GM21717 (cell line): ENCODE measurements at regions not wholly inside any gene's neighbourhood (a gene's known extent, or its start where the extent isn't known, plus 50 kb on each side); places are given as distances from the start of the nearest gene placed in this dataset.
"Not testable (repeated sequence)": the region's sequence is repeated elsewhere in the genome, so short reads cannot be mapped to it uniquely, and the experiment has no call there.

ENCODE experiments used
- ATAC-seq: cut with Tn5 transposase; IDR thresholded peaks from one replicate; pipeline ENCODE4 v1.9.1; 2021; ENCODE audit warnings: mild to moderate bottlenecking, moderate library complexity; ENCODE audit not compliant: unreplicated experiment

DNA sequence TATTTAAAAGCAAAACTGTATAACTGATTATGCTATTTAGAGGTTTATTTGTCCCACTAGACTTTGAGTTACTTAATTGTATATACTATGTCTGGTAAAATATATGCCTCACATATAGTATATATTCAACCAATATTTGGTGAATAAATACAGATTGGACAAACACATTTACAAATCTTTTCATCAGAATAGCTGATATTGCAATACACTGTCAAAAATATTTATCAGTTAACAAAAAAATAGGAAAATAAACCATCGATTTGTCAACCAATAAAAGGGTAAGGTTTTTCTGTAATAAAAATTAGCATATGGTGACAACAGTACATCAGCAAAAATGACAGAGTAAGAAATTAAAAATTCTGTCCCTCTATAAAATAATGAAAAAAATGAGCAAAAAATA is 889.9 kb upstream of the INTU start:
- ATAC-seq = no peak

DNA sequence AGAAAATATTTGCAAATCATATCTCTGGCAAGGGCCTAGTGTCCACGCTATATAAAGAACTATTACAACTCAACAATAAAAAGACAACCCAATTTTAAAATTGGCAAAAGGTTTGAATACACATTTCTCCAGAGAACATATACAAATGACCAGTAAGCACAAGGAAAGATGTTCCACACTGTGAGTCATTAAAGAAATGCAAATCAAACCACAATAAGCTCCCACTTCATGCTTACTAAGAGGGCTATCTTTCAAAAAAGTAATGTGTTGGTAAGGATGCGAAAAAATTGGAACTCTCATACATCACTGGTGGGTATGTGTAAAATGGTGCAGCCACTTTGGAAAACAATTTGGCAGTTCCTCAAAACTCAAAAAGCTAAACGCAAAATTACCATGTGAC is 884.0 kb upstream of the INTU start:
- no peak for ATAC-seq

DNA sequence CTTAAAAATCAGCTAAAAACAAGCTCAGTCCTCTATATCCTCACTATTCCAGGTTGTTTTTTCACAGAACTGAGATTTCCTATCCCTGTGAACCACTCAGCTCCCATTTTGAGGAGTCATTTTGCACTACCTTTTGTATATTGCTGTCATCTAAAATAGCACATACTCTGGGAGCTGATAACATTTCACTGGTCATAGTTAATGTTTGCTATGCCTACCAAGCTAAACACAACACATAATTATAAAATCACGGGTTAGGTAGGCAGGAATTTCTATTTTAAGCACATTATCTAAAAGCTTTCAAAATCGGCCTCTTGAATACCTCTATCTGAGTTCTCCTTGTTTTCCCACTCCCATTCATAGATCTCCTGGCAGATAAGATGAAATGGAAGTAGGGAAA is 882.0 kb upstream of the INTU start:
- ATAC-seq = no peak

DNA sequence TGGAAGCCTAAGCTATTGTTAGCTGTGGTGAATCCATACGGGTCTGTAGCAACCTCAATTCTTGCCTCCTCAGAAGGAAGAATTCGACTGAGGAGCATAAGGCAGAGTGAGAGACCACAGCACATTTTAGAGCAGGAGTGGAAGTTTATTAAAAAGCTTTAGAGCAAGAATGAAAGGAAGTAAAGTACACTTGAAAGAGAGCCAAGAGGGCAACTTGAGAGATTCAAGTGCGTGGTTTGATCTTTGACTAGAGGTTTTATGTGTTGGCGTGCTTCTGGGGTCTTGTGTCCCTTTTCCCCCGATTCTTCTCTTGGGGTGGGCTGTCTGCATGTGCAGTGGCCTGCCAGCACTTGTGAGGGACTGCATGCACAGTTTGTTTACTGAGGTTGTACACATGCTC is 880.6 kb upstream of the INTU start:
- ATAC-seq = no peak

DNA sequence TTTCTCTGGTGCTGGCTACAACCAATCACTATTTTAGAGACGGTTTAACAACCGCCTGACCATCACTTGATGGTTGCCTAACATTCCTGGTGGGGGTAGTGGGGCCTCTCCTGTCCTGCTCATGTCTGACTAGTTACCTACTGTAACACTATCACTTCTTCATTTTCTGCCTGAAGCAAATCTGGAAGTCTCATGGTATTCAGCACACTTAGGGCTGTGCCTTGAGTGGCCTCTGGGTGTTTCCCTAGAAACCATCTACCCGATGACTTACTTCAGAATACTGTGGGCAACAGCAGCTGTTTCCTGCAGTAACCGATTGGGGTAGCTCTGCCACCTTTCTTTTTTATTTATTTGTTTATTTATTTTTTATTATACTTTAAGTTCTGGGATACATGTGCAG is 880.1 kb upstream of the INTU start:
- ATAC-seq = no peak

DNA sequence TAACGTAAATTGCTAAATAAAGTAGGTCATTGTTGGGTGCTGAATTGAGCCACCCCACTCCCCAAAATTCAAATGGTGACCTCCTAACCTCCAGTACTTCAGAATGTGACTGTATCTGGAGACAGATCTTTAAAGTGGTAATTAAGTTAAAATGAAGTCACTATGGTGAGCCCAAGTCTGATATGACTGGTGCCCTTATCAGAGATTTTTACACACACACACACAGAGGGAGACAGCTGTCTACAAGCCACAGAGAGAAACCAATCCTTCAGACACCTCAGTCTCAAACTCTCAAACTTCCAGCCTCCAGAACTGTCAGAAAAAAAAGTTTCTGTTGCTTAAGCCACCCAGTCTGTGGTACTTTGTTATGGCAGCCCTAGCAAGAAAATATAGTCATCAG is 879.2 kb upstream of the INTU start:
- no peak for ATAC-seq

DNA sequence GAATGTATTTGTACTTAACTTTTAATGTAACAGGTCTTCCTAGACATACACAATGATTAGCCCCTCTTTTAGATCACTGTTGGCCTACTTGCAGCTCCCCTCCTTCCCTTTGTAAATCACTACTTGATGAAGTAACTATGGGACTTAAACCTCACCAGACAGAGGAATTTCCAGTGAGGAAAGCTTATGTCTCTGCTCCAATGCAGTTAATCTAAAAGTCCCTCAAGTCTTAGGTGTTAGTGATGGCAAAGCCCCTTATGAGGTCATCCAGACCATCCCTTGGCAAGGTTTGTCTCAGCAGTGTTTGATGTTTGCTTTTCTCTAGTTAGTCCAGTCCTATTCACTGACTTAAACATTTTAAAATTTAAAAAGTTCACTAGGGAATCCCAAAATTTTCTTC is 877.3 kb upstream of the INTU start:
- ATAC-seq = no peak

DNA sequence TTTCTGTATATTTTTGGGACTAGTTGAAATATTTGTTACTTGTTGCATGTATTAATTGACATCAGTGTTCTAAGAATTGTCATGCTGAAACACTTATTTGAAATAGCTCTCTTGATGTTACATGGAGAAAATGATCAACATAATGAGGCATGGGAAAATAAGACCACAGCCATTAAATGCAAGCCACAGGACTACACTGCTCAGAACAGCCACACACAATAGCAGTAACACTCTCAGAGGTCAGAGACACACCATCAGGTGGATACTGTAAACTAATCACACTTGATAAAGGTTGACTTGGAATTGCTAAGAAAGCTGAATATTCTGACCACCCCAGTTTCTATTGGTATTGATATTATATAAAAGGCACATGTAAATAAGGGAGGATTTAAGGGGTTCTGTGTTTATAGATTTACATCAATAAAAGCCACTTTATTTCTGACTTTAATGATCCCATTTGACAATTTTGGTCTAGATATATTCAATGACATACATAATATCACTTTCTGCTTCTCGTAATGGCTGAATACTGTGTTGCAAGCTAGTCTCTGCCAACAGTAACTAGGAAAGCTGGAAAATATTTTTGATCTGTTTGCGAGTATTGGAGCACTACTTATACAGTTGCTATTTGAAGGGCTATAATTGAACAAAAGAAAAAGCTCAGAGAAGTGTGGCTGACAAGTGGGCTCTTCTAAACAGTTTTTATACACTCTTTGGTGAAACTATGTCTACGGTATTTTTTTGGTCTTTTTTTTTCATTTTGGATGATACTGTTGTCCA is 876.5 kb upstream of the INTU start:
- ATAC-seq = no peak

DNA sequence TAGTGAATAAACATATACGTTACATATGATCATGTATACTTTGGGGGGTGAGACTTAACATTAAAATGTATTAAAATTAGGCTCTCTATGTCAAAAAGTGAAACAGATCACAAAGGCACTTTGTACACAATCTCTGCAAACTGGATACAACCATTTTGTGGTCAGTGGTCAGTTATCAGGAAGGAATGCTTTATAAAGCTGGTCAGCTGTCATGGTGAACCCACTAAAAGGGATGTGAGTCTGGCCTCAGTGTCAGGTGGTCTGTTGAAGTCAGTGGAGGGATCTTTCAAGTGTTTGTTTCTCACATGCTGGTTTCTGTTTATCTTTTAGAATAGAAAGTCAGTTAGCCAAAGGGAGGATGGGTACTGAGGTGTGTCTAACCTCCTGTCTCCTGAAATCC is 875.5 kb upstream of the INTU start:
- no peak for ATAC-seq

DNA sequence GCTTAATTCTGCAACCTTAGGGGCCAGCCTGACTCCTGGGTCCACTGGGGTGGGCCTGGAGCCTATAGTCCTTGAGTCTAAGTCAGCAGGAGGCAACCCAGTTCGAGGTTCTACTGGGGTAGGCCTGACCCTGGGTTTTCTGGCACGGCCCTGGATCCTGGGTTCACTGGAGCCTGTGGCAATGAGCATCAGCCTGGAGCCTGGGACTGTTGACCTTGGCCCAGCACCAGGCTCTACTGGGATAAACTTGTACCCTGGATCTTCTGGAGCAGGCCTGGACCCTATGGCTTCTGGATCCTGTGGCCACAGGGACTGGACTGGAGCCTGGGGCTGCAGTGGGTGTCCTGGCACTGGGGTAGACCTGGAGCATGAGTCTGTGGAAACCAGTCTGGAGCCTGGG is 874.3 kb upstream of the INTU start:
- no peak for ATAC-seq

DNA sequence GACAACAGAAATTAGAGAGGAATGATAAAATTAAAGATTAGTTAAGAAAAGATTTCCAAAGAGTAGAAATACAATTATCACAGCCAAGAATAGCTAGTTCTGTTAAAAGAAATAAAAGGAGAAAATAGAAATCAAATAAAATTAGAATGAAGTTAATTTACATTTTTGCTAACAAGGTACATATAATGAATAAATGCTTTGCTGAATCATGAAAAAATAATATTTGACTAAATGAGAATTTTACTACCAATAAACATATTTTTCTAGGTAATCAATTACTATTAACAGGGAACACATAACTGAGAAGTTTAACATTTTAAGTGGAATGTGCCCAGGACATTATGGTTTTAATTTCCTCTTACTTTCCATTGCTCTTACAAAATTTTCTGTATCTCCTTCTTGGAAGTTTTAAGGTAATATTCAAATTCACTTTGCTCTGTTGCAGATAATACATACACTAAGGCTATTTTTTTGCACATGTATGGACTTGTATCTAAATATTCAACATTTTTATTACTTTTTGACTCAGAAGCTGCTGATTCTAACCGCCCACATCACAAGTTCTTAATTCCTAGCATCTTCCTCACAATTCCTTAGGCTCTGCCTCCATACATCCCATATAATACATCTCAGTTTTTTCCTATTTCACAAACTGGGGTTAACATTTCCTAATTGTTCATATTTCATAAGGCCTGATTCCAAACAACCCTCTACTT is 870.7 kb upstream of the INTU start:
- ATAC-seq = no peak

DNA sequence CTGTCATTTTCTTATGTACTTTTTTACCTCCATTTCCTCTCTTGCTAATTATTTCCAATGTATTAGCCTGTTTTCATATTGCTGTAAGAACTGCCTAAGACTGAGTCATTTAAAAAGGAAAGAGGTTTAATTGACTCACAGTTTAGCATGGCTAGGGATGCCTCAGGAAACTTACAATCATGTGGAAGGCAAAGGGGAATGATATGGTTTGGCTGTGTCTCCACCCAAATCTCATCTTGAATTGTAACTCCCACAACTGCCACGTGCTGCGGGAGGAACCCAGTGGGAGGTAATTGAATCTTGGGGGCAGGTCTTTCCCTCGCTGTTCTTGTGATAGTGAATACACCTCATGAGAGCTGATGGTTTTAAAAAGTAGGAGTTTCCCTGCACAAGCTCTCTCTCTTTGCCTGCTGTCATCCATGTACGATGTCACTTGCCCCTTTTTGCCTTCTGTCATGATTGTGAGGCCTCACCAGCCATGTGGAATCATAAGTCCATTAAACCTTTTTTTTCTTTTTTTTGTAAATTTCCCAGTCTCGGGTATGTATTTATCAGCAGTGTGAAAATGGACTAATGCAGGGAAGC is 870.0 kb upstream of the INTU start:
- ATAC-seq = no peak

DNA sequence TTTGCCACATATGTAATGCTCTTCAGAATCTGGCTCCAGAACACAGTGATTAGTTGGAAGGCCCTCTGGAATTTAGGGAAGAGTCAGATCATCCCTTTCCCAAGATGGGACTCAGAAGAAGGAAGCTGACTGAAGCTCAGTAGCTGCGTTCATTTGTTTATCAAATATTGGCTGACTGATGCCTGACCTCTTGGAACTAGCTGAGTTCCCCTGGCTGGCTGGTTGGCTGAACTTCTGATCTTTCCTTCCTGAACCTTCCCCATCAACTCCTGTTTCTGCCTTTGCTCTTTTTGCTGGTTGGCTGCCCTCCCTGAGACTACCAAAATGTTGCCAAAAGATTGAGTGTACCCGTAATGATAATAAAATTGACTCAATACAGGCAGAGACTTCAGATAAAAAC is 866.5 kb upstream of the INTU start:
- no peak for ATAC-seq

DNA sequence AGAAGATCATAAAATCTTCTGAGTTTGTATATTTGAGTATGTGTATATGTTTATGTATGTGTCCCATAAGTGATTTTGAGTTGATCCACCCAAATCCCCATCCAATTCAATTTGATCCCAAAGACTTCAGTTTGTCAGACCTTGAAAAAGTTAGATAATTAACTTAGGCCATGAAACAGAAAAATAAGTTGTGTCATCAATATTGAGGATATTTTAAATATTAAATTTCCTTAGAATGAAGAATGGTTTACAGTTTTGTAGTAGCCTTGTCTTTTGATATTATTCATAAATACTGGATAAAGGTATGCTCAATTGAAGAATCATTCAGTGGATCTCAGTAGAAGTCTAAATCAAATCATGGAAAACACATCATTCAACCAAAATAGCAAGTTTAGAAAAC is 864.4 kb upstream of the INTU start:
- no peak for ATAC-seq

DNA sequence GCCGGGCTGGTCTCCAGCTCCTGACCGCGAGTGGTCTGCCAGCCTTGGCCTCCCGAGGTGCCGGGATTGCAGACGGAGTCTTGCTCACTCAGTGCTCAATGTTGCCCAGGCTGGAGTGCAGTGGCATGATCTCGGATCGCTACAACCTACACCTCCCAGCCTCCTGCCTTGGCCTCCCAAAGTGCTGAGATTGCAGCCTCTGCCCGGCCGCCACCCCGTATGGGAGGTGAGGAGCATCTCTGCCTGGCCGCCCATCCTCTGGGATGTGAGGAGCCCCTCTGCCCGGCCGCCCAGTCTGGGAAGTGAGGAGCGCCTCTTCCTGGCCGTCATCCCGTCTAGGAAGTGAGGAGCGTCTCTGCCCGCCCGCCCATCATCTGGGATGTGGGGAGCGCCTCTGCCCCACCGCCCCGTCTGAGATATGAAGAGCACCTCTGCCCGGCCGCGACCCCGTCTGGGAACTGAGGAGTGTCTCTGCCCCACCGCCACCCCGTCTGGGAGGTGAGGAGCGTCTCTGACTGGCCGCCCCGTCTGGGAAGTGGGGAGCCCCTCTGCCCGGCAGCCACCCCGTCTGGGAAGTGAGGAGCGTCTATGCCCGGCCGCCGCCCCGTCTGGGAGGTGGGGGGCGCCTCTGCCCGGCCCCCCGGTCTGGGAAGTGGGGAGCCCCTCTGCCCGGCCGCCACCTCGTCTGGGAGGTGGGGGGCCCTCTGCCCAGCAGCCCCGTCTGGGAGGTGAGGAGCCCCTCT is 861.8 kb upstream of the INTU start:
- ATAC-seq = not testable (repeated sequence)

DNA sequence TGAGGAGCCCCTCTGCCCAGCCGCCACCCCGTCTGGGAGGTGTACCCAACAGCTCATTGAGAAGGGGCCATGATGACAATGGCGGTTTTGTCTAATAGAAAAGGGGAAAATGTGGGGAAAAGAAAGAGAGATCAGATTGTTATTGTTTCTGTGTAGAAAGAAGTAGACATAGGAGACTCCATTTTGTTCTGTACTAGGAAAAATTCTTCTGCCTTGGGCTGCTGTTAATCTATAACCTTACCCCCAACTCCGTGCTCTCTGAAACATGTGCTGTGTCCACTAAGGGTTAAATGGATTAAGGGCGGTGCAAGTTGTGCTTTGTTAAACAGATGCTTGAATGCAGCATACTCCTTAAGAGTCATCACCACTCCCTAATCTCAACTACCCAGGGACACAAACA is 861.1 kb upstream of the INTU start:
- ATAC-seq = not testable (repeated sequence)

DNA sequence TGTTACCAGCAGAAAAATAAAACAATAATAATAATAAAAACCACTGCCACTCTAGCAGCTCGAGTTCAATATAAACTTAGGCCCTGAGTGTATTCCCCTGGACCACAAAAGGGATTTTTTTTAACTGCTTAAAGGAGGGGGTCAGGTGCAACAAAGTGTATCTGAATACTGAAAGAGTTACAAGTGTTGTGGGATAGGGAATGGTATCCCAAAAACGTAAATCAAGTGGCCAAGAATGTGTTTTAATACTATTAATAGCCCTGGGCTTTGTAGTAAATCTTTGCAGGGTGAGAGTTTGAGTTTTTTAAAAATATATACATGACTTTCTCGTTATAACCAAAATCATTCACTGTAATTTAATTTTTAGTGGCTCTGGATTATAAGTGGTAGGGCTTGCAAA is 860.1 kb upstream of the INTU start:
- ATAC-seq = no peak

DNA sequence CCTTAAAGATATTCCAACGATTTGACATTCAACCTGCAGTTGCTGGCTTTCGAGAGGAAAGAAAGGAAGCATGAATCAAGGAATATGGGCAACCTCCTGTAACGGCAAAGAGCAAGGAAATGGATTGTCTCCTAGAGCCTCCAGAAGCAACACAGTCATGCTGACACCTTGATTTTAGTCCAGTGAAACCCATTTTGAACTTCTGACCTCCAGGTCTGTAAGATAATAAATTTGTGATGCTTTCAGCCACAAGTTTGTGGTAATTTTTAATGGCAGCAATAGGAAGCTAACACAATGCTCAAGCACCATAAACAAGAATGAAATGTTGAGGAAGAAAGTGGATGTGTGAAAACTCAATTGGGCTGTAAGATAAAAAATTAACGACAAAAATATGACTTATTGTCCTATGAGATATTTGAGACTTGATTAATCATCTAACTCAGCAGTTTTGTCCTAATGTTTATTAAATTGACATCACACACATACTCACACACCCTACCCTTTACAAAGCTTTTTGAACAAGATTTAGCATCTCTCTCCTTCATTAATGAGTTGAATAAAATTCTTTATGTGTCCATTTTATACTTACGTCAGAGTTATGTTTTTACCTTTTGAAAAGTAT is 857.2 kb upstream of the INTU start:
- no peak for ATAC-seq

DNA sequence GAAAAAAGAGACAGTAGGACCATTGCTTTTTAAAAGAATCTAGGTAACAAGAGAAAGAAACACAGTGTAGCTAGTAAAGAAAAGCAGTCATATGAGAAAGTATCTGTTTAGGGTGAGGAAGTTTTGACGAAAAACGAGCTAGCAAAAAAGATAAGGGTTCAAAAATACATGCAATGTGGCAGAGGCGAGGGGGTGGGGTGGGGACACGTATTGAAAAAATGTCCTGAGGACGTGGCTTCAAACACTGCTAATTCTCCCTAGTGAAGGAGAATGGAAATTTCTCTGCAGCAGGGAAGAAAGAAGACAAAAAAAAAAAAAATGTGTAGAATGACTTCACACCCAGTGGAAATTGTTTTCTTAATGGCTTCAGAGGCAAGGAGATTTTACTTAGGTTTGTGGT is 856.4 kb upstream of the INTU start:
- no peak for ATAC-seq

DNA sequence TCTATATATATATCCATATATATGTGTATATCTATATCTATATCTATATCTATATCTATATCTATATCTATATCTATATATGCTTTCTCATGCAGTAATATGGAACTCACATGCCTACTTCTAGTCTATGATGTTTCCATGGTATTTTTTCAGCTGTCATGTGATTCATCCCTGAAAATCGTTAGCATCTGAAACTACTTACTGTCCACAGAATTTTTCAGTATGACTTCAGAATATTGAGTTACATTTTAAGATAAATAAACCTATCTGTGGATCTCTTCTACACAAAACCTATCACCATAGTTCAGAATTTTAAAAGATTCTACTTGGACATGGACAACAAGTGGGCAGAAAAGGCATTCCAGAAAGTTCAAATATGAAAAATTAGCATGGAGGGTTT is 855.1 kb upstream of the INTU start:
- no peak for ATAC-seq

DNA sequence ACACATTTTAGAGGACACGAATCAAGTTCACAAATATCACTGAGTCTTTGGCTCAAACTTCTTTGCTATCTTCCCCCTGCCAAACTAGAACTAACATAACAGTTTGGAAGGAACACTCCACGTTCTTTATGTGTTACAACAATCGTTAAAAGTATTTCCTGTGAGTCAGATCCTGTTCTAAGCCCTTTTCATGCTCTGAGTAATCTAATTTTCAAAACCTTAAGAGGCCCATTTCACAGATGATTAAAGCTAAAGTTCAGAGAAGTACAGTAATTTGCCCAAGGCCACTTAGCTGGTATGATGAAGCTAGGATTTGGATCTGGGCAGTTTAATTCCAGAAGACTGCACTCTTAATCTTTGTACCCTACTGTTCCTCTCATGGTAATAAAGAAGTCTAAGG is 854.4 kb upstream of the INTU start:
- ATAC-seq = no peak
